Osteocyte (in vitro differentiated cells): ENCODE measurements at regions not wholly inside any gene's neighbourhood (a gene's known extent, or its start where the extent isn't known, plus 50 kb on each side); places are given as distances from the start of the nearest gene placed in this dataset.

Experiments
- DNase-seq: peaks from one replicate; pipeline ENCODE4 v3.0.0; 2021; ENCODE audit warnings: mixed read lengths; ENCODE audit not compliant: unreplicated experiment; ENCODE audit errors: extremely low spot score
- H3K27ac Mint-ChIP-seq: one replicate; pipeline ENCODE4 v1.8.0; 2021; ENCODE audit warnings: mild to moderate bottlenecking, mixed read lengths; ENCODE audit not compliant: unreplicated experiment
- H3K27me3 Mint-ChIP-seq: one replicate; pipeline ENCODE4 v1.8.0; 2021; ENCODE audit warnings: mixed read lengths; ENCODE audit not compliant: unreplicated experiment
- H3K36me3 Mint-ChIP-seq: one replicate; pipeline ENCODE4 v1.8.0; 2021; ENCODE audit warnings: mixed read lengths; ENCODE audit not compliant: unreplicated experiment
- H3K4me1 Mint-ChIP-seq: one replicate; pipeline ENCODE4 v1.8.0; 2021; ENCODE audit warnings: mixed read lengths; ENCODE audit not compliant: unreplicated experiment
- H3K4me3 Mint-ChIP-seq: one replicate; pipeline ENCODE4 v1.8.0; 2021; ENCODE audit warnings: mild to moderate bottlenecking, moderate library complexity, mixed read lengths; ENCODE audit not compliant: unreplicated experiment
- H3K9me3 Mint-ChIP-seq: one replicate; pipeline ENCODE4 v1.8.0; 2021; ENCODE audit warnings: mixed read lengths; ENCODE audit not compliant: unreplicated experiment
- TF ChIP-seq, protein P1 (sequence below): fragments of 200-600 bp; sonication (generic); IDR thresholded peaks from 2 replicates; pipeline ENCODE4 v1.5.0; 2021; ENCODE audit warnings: antibody characterized with exemption, mild to moderate bottlenecking, moderate library complexity

DNA sequence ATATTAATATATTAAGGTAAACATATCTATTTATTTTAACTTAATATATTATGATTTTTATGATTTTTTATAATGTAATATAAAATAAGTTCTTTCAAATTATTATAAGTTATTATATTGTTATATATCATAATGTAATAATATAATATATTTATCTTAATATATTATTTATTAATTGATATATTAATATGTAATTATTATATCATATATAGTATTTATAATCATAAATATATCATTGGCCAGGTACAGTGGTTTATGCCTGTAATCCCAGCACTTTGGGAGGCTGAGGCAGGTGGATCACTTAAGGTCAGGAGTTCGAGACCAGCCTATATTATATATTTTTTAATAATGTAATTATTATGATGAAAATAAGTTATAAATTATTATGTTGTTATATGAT, 118.1 kb downstream of the MPP7 start:
- H3K36me3 Mint-ChIP-seq = peaks cover 13% of the 10 kb centered on the region
- no peak for DNase-seq
- no peak overlapping the region for H3K27ac Mint-ChIP-seq
- no peak overlapping the region for H3K4me3 Mint-ChIP-seq
- H3K9me3 Mint-ChIP-seq = no peaks in the 10 kb centered on the region
- TF ChIP-seq, protein P1, sequence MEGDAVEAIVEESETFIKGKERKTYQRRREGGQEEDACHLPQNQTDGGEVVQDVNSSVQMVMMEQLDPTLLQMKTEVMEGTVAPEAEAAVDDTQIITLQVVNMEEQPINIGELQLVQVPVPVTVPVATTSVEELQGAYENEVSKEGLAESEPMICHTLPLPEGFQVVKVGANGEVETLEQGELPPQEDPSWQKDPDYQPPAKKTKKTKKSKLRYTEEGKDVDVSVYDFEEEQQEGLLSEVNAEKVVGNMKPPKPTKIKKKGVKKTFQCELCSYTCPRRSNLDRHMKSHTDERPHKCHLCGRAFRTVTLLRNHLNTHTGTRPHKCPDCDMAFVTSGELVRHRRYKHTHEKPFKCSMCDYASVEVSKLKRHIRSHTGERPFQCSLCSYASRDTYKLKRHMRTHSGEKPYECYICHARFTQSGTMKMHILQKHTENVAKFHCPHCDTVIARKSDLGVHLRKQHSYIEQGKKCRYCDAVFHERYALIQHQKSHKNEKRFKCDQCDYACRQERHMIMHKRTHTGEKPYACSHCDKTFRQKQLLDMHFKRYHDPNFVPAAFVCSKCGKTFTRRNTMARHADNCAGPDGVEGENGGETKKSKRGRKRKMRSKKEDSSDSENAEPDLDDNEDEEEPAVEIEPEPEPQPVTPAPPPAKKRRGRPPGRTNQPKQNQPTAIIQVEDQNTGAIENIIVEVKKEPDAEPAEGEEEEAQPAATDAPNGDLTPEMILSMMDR = no peak
- peaks cover 41% of the 10 kb centered on the region for H3K4me1 Mint-ChIP-seq
- no peaks in the 10 kb centered on the region for H3K27me3 Mint-ChIP-seq

DNA sequence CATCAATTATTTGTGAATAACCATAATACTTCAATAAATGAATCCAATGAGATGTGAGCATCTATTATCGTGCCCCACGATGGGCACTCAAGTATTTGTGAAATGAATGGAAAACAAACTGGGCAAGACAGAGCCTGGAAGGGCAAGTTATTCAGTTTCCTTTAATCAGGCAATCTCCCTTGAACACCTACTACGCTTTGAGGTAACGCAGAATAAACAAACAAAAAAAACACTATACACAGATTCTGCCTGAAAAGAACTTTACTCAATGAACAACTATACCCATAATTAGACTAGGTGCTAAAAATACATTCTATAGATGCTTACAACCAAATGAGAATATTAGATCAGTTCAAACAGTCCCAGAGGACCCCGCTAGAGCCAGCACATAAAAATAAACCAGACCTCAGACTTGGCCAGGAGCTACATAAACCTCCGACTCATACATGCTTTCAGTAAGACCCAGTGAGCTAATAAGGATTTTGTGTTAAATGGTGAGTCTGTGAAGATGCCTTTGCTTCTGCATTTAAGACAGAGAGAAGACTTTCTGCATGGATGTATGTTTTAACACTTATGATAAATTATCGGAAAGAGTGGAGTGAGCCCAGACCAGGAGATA, 121.3 kb downstream of the MPP7 start:
- TF ChIP-seq, protein P1 = no peak
- no peaks in the 10 kb centered on the region for H3K27me3 Mint-ChIP-seq

DNA sequence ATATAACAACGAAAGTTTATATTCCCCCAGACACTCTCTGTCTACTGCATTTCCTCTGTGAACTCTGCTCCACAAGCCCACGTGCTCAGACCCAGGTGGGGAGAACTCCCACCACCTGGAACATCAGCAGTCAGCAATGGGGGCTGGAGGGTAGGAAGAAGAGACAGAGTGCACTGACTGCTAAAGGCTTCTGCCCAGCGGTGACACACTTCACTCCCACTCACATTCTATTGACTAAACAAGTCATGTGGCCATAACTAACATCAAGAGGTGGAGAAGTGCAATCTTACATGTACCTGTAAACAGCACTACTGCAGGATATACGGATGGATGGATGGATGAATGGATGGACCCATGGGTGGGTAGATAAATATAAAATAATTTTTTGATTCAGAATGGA, 122.2 kb downstream of the MPP7 start:
- Mint-ChIP-seq H3K36me3 (peaks cover 4% of the 10 kb centered on the region), H3K4me3 (no peak overlapping the region), H3K27ac (no peak overlapping the region), H3K27me3 (no peaks in the 10 kb centered on the region), H3K4me1 (peaks cover 61% of the 10 kb centered on the region), H3K9me3 (no peaks in the 10 kb centered on the region)
- TF ChIP-seq, protein P1 = no peak
- no peak for DNase-seq

More for the DNA sequence above, 121.3 kb downstream of the MPP7 start:
- peaks cover 4% of the 10 kb centered on the region for H3K36me3 Mint-ChIP-seq
- H3K4me3 Mint-ChIP-seq = peak overlapping the region; percentile 20
- peak overlapping the region; percentile 71 for H3K27ac Mint-ChIP-seq
- DNase-seq = no peak
- H3K9me3 Mint-ChIP-seq = no peaks in the 10 kb centered on the region
- H3K4me1 Mint-ChIP-seq = peaks cover 55% of the 10 kb centered on the region

DNA sequence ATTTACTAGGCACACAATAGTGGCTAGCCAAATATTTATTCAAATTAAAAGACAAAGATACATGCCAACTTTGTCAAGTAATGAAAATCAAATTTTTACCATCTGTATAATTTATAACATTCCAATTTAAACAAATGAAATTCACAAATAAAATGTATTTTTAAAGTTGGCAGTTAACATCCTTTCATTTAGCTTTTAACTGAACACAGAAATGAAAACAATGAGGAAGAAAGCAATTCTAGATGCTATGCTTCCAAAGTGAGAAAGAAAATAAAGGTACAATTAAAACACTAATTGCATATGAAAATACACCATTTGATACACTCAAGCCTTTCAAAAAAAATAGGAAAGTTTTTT, 123.1 kb downstream of the MPP7 start:
- no peaks in the 10 kb centered on the region for H3K27me3 Mint-ChIP-seq
- H3K36me3 Mint-ChIP-seq = peaks cover 4% of the 10 kb centered on the region
- no peak overlapping the region for H3K4me3 Mint-ChIP-seq
- no peak for DNase-seq
- no peaks in the 10 kb centered on the region for H3K9me3 Mint-ChIP-seq
- TF ChIP-seq, protein P1 = no peak
- H3K4me1 Mint-ChIP-seq = peaks cover 71% of the 10 kb centered on the region
- H3K27ac Mint-ChIP-seq = no peak overlapping the region

DNA sequence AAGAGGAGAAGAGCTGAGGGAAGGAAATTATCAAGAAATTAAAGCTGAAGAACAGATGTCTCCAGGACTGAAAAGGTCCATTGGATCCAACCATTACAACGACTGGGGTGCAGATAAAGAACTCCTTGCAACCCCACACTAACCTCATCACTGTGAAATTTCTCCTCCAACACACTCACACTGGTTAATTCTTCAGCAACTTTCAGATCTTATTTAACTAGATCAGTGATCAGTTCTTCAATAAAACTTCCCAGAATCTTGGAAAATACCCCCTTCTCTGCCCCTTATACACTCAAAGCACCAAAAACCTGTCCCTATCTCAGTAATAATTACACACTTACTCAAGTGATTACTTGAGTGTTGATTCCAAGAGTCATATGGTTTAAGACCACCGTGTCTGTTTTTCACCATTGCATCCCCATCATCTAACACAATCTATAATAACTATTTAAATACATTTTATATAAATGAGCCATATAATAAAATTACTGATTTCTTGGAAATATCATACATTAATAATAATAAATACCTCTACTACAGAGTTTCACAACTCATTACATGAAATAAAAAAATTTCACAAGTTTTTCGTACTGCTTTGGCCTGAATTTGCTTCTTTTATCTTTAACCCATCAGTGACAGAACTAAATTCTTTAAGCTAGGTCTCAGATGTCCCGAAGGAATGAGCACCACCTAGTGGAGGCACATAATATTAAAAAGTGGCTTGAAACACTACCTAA, 123.7 kb downstream of the MPP7 start:
- no peak for DNase-seq
- Mint-ChIP-seq H3K27me3 (no peaks in the 10 kb centered on the region), H3K4me1 (peaks cover 73% of the 10 kb centered on the region), H3K27ac (peak overlapping the region; percentile 97), H3K4me3 (peak overlapping the region; percentile 71), H3K9me3 (no peaks in the 10 kb centered on the region), H3K36me3 (peaks cover 4% of the 10 kb centered on the region)
- TF ChIP-seq, protein P1 = peak; percentile 77
